Gastrocnemius medialis (tissue), 4 donors: ENCODE measurements at regions not wholly inside any gene's neighbourhood (a gene's known extent, or its start where the extent isn't known, plus 50 kb on each side); places are given as distances from the start of the nearest gene placed in this dataset.

ENCODE experiments used
- POLR2A ChIP-seq, 2 donors: fragments of 450-650 bp; IDR thresholded peaks; one replicate each; pipeline ENCODE4 v1.6.1; 2017; ENCODE audit warnings: antibody characterized with exemption in 2 of 2, mild to moderate bottlenecking in 2 of 2, moderate library complexity in 2 of 2
- TF ChIP-seq, protein P1 (sequence below), 5 experiments: fragments of 450-650 bp in 3 of 5; fragments of 200-600 bp in 2 of 5; sonication (generic) in 2 of 5; IDR thresholded peaks in 4 of 5; conservative IDR thresholded peaks in 1 of 5; 1 replicate in 4 of 5; 2 replicates in 1 of 5; pipeline ENCODE4 v1.5.1; 2016 to 2019; ENCODE audit warnings: antibody characterized with exemption in 5 of 5, mild to moderate bottlenecking in 3 of 5, moderate library complexity in 3 of 5

- TF ChIP-seq, protein P1, sequence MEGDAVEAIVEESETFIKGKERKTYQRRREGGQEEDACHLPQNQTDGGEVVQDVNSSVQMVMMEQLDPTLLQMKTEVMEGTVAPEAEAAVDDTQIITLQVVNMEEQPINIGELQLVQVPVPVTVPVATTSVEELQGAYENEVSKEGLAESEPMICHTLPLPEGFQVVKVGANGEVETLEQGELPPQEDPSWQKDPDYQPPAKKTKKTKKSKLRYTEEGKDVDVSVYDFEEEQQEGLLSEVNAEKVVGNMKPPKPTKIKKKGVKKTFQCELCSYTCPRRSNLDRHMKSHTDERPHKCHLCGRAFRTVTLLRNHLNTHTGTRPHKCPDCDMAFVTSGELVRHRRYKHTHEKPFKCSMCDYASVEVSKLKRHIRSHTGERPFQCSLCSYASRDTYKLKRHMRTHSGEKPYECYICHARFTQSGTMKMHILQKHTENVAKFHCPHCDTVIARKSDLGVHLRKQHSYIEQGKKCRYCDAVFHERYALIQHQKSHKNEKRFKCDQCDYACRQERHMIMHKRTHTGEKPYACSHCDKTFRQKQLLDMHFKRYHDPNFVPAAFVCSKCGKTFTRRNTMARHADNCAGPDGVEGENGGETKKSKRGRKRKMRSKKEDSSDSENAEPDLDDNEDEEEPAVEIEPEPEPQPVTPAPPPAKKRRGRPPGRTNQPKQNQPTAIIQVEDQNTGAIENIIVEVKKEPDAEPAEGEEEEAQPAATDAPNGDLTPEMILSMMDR (IDR thresholded peaks at IDR 0.05 in 4 of 5, conservative IDR thresholded peaks at IDR 0.05 in 1 of 5): no peak
- no peak for TF ChIP-seq POLR2A (IDR thresholded peaks at IDR 0.05)
Observed at GRCh38 chr6:4344317-4344899, 209.0 kb upstream of the ECI2 start.
